Neural cell (in vitro differentiated cells): ENCODE measurements at regions not wholly inside any gene's neighbourhood (a gene's known extent, or its start where the extent isn't known, plus 50 kb on each side); places are given as distances from the start of the nearest gene placed in this dataset.

Source experiments
- H2AFZ ChIP-seq: fragments of 200-600, 300-800 bp; sonication (generic), shearing (Covaris generic); 2 replicates; pipeline ENCODE4 v1.6.0; 2014; ENCODE audit warnings: low read depth, mild to moderate bottlenecking, antibody characterized with exemption, low read length, moderate library complexity
- H3F3A ChIP-seq: fragments of 200-600 bp; shearing (Covaris generic); 2 replicates; pipeline ENCODE4 v1.6.1; 2016; ENCODE audit warnings: mild to moderate bottlenecking, moderate library complexity, mixed read lengths, antibody characterized with exemption, low read length; ENCODE audit not compliant: insufficient read depth, poor library complexity, severe bottlenecking
- H3K27ac ChIP-seq: fragments of 200-600, 300-800 bp; sonication (generic), shearing (Covaris generic); 2 replicates; pipeline ENCODE4 v1.5.1; 2014; ENCODE audit warnings: mild to moderate bottlenecking, low read length, moderate library complexity
- H3K27me3 ChIP-seq: fragments of 300-800, 200-600 bp; sonication (generic), shearing (Covaris generic); 2 replicates; pipeline ENCODE4 v1.6.0; 2014; ENCODE audit warnings: mild to moderate bottlenecking, low read depth, low read length, moderate library complexity; ENCODE audit not compliant: insufficient read depth
- H3K36me3 ChIP-seq: fragments of 300-800, 200-600 bp; sonication (generic), shearing (Covaris generic); 2 replicates; pipeline ENCODE4 v1.5.1; 2014; ENCODE audit warnings: mild to moderate bottlenecking, antibody characterized with exemption, low read length, moderate library complexity; ENCODE audit not compliant: insufficient read depth
- H3K4me2 ChIP-seq: fragments of 300-800, 200-600 bp; sonication (generic), shearing (Covaris generic); 2 replicates; pipeline ENCODE4 v1.6.0; 2014; ENCODE audit warnings: mild to moderate bottlenecking, low read length
- H3K4me3 ChIP-seq: fragments of 300-800, 200-600 bp; sonication (generic), shearing (Covaris generic); 2 replicates; pipeline ENCODE4 v1.5.1; 2014; ENCODE audit warnings: mild to moderate bottlenecking, low read length, moderate library complexity
- H3K79me2 ChIP-seq: fragments of 200-600 bp; shearing (Covaris generic); replicated peaks from 2 replicates; pipeline ENCODE4 v1.6.0; 2014; ENCODE audit warnings: mild to moderate bottlenecking, low read length, moderate library complexity; ENCODE audit not compliant: insufficient read depth
- H3K9ac ChIP-seq: fragments of 300-800, 200-600 bp; sonication (generic), shearing (Covaris generic); 2 replicates; pipeline ENCODE4 v1.6.1; 2016; ENCODE audit warnings: mild to moderate bottlenecking, low read length, mixed read lengths
- H3K9me2 ChIP-seq: fragments of 200-600 bp; shearing (Covaris generic); 2 replicates; pipeline ENCODE4 v1.6.1; 2016; ENCODE audit warnings: mild to moderate bottlenecking, low read length, mixed read lengths; ENCODE audit not compliant: insufficient read depth
- H3K9me3 ChIP-seq: fragments of 200-600, 300-800 bp; sonication (generic), shearing (Covaris generic); 2 replicates; pipeline ENCODE4 v1.6.1; 2016; ENCODE audit warnings: mild to moderate bottlenecking, mixed run types, low read length, moderate library complexity, mixed read lengths
- H4K20me1 ChIP-seq: fragments of 200-600 bp; shearing (Covaris generic); 2 replicates; pipeline ENCODE4 v1.6.1; 2016; ENCODE audit warnings: mild to moderate bottlenecking, mixed run types; ENCODE audit not compliant: insufficient read depth
- CTCF ChIP-seq: fragments of 450-650 bp; IDR thresholded peaks from 2 replicates; pipeline ENCODE4 v1.5.1; 2014; ENCODE audit warnings: antibody characterized with exemption, mild to moderate bottlenecking, moderate library complexity; ENCODE audit not compliant: poor library complexity, severe bottlenecking
- EP300 ChIP-seq: fragments of 450-650 bp; conservative IDR thresholded peaks from 2 replicates; pipeline ENCODE4 v1.6.1; 2014; ENCODE audit warnings: antibody characterized with exemption, mild to moderate bottlenecking, moderate library complexity; ENCODE audit not compliant: poor library complexity, severe bottlenecking
- EZH2 ChIP-seq: fragments of 200-600, 300-800 bp; shearing (Covaris generic), sonication (generic); IDR thresholded peaks from 2 replicates; pipeline ENCODE4 v1.6.1; 2014; ENCODE audit warnings: antibody characterized with exemption, low read length, borderline replicate concordance, mild to moderate bottlenecking; ENCODE audit not compliant: insufficient read depth, poor library complexity, severe bottlenecking
- MXI1 ChIP-seq: fragments of 450-650 bp; conservative IDR thresholded peaks from 2 replicates; pipeline ENCODE4 v1.6.1; 2014; ENCODE audit warnings: antibody characterized with exemption, mild to moderate bottlenecking; ENCODE audit not compliant: poor library complexity, severe bottlenecking
- POLR2AphosphoS5 ChIP-seq: IDR thresholded peaks from 2 replicates; pipeline ENCODE4 v1.6.1; 2012
- RAD21 ChIP-seq: fragments of 450-650 bp; conservative IDR thresholded peaks from 2 replicates; pipeline ENCODE4 v1.6.1; 2014; ENCODE audit warnings: antibody characterized with exemption, mild to moderate bottlenecking, moderate library complexity
- REST ChIP-seq: IDR thresholded peaks from 2 replicates; pipeline ENCODE4 v1.6.1; 2012; ENCODE audit warnings: borderline replicate concordance
- SMC3 ChIP-seq: fragments of 450-650 bp; conservative IDR thresholded peaks from 2 replicates; pipeline ENCODE4 v1.6.1; 2014; ENCODE audit warnings: antibody characterized with exemption, mild to moderate bottlenecking, moderate library complexity; ENCODE audit not compliant: poor library complexity
- TAF1 ChIP-seq: IDR thresholded peaks from 2 replicates; pipeline ENCODE4 v1.6.1; 2012; ENCODE audit warnings: low read depth

- no peaks in the 10 kb centered on the region for H4K20me1 ChIP-seq
- no peak overlapping the region for H2AFZ ChIP-seq
- no peaks in the 10 kb centered on the region for H3K9me2 ChIP-seq
- H3K36me3 ChIP-seq = no peaks in the 10 kb centered on the region
- no peak overlapping the region for H3K27ac ChIP-seq
- no peak overlapping the region for H3K4me2 ChIP-seq
- no peaks in the 10 kb centered on the region for H3K27me3 ChIP-seq
- no peak overlapping the region for H3K4me3 ChIP-seq
- no peaks in the 10 kb centered on the region for H3F3A ChIP-seq
- TF ChIP-seq EP300 (no peak), REST (no peak), SMC3 (no peak), CTCF (no peak), MXI1 (no peak), TAF1 (no peak), EZH2 (no peak), RAD21 (no peak), POLR2AphosphoS5 (no peak)
- H3K79me2 ChIP-seq = no peaks in the 10 kb centered on the region
- no peak overlapping the region for H3K9ac ChIP-seq
- peaks cover 4% of the 10 kb centered on the region for H3K9me3 ChIP-seq
These were observed 514.0 kb downstream of the TBC1D22A start for GRCh38 chr22:47276450-47276820.

GRCh38 chr22:47275605-47276449 is 513.4 kb downstream of the TBC1D22A start:
- Histone ChIP-seq H3F3A (no peaks in the 10 kb centered on the region), H3K4me2 (no peak overlapping the region), H3K4me3 (no peak overlapping the region), H2AFZ (no peak overlapping the region), H3K9ac (no peak overlapping the region), H3K27me3 (no peaks in the 10 kb centered on the region), H4K20me1 (no peaks in the 10 kb centered on the region), H3K36me3 (no peaks in the 10 kb centered on the region), H3K9me3 (peaks cover 4% of the 10 kb centered on the region), H3K79me2 (no peaks in the 10 kb centered on the region), H3K27ac (no peak overlapping the region), H3K9me2 (no peaks in the 10 kb centered on the region)
- TF ChIP-seq SMC3 (no peak), TAF1 (no peak), REST (no peak), CTCF (no peak), MXI1 (no peak), POLR2AphosphoS5 (no peak), EP300 (no peak), EZH2 (no peak), RAD21 (no peak)
